NCI-H446 (cell line): ENCODE measurements at regions not wholly inside any gene's neighbourhood (a gene's known extent, or its start where the extent isn't known, plus 50 kb on each side); places are given as distances from the start of the nearest gene placed in this dataset.
"Not testable (repeated sequence)": the region's sequence is repeated elsewhere in the genome, so short reads cannot be mapped to it uniquely, and the experiment has no call there.

Experiments
- DNase-seq, 2 experiments: peaks; one replicate each; lab custom pipeline; 2025; lab: John Stamatoyannopoulos, UW

- DNase-seq, result no peak
These were observed 114.5 kb upstream of the LYPLAL1 start for GRCh38 chr1:219058891-219059820.

DNA sequence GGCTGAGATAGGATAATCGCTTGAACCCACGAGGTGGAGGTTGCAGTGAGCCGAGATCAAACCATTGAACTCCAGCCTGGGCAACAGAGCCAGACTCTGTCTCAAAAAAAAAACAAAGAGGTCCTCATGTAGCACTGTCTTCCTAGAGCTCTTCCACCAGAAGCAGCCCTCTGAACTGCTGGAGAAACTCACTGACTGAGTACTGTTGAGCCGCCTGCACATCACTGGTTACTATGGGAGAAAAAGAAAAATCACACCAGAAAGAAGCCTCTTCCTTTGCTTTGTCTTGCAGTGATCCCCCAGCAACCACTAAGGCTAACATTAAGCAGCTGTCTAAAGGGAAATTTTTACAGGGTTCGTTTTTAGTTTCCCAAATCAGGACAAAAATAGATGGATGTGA, 112.9 kb upstream of the LYPLAL1 start:
- DNase-seq, result no peak

GRCh38 chr1:219062161-219062560, 111.5 kb upstream of the LYPLAL1 start:
- no peak for DNase-seq

DNA sequence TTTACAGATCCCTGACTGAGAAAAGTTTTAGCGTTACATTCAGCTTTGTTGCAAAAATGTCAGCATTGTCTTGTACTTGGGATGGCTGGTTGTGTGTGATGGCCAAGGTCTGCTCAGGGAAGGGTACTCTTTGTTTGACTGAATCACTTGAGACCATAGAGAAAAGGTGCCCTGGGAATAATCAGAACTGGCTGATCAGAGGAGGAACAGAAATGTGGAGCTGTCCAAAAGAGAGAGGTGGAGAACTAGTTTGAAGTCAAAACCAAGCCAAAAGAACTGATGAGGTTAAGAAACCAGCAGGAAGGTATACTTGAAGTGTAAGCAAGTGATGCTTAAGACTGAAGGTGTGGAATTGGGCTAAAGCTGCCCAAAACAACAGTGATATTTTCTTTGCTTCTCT, 107.6 kb upstream of the LYPLAL1 start:
- no peak for DNase-seq

GRCh38 chr1:219066631-219067349, 106.9 kb upstream of the LYPLAL1 start:
- peak in 1 of 2 experiments; percentile 23 for DNase-seq

GRCh38 chr1:219067350-219067712, 106.3 kb upstream of the LYPLAL1 start:
- no peak for DNase-seq

DNA sequence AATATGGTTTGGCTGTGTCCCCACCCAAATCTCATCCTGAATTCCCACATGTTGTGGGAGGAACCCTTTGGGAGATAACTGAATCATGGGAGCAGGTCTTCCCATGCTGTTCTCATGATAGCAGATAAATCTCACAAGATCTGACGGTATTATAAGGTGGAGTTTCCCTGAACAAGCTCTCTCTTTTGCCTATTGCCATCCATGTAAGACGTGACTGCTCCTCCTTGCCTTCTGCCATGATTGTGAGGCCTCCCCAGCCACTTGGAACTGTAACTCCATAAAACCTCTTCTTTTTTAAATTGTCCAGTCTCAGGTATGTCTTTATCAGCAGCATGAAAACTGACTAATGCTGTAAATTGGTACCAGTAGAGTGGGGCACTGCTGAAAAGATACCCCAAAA, 103.3 kb upstream of the LYPLAL1 start:
- not testable (repeated sequence) for DNase-seq

DNA sequence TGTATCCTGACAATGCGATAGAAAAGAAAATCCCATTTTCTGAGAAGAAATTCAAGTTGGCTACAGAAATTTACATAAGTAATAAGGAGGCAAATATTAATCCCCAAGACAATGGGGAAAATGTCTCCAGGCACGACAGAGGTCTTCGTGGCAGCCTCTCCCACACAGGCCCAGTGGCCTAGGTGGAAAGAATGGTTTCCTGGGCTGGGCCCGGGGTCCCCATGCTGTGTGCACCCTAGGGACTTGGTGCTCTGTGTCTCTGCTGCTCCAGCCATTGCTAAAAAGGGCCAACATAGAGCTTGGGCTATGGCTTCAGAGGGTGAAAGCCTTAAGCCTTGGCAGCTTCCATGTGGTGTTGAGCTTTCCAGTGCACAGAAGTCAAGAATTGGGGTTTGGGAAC, 102.5 kb upstream of the LYPLAL1 start:
- DNase-seq, result no peak

DNA sequence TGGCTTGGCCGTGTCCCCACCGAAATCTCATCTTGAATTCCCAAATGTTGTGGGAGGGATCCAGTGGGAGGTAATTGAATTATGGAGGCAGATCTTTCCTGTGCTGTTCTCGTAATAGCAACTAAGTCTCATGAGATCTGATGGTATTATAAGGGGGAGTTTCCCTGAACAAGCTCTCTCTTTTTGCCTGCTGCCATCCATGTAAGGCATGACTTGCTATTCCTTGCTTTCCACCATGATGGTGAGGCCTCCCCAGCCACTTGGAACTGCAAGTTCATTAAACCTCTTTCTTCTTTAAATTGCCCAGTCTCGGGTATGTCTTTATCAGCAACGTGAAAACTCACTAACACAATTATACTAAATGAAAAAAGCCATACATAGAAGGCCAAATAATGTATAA, 101.3 kb upstream of the LYPLAL1 start:
- no peak for DNase-seq

DNA sequence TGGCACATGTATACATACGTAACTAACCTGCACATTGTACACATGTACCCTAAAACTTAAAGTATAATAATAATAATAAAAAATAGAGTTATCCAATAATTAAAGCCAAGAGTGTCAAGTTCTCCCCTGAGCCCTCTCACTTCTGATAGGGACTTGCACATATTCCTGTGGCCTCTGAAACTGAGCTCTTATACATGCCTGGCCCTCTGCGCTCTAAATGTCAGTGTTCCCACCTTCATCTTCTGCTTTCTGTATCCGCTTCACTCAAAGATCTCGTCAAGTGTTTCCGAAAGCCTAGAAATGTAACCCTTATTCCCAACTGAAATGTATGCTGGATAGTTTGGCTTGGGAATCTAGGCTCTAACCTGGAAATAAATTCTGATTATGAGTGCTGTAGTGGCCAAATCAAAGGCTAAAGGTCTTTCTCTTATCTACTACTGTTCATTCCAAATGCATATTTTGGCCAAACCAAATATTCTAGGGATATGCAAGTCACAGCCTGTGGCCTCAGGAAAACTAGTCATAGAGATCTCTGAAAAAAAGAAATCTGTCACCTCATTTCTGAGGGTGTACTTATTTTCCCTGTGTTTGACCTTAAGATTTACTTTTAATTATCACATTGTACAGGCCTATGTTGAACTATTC, 99.5 kb upstream of the LYPLAL1 start:
- DNase-seq, result no peak

- no peak for DNase-seq
These were observed 98.4 kb upstream of the LYPLAL1 start for GRCh38 chr1:219075121-219075879.

DNA sequence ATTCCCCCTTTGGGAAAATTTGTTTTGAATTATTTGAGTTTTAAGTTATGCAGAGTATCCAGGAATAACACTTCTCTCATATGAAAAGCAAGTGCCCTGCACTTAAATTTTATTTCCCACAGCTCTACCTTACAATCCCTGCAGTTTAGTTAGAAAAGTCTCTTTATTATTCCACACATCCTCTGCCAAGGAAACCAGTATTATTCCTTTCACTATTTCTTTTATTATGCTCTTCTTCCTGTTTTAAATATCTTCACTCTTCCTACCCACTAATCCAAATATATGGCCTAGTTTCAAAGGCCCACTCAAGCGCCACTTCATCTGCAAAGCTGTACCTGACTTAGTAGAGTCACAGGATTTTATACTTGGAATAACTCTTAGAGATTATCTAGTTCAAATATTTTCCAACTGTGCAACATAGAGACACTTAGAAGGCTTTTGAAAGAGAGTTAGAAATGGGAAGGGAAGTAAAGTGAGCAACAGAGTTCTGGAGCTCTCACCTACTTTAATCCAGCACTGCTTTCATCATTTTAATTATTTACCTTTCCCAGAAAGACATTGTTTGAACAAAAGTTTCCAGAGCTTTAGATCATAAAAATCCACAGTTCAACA, 97.2 kb upstream of the LYPLAL1 start:
- no peak for DNase-seq

GRCh38 chr1:219077767-219078166, 95.9 kb upstream of the LYPLAL1 start:
- DNase-seq, result not testable (repeated sequence)

DNA sequence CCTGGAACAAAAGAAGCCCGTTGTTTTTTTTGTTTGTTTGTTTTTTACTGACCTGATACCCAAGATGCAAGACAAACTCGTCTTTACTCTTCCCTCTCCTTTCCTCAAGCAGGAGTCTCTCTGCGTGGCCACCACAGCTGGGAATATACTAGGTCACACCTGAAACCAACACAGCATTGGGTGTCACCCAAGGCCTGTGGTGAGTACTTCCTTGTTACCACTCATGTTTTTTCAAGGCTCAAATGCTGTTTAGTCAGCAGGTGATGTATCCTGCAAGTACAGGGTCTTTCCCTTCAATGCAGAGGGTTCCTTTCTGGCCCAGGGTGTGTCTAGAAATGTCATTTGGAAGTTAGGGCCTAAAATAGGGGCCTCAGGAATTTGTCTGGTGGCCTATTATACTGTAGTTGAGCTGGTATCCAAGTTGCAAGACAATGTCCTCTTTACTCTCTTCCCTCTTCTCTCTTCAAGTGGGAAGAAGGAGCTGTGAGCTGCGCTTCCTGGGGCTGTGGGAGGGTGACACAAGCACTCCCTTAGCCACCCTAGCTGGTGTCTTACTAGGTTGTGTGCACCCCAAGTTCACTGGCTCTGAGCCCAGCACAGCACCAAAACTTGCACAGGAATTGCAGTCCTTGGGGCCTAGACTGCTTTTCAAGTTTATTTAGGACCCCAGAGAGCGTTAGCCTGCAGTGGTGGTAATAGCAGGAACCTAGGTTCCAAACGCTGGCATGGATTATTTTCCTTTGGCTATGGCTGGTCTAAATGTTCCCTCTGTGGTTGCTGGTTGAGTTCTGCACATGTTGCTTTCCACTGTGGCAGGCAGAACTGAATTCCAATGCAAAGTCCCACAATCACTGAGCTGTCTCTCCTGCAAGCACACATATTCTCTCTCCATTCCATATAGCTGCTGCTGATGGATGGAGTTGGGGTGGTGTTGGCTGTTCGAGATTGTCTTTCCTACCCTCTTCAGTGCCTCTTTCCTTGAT, 91.4 kb upstream of the LYPLAL1 start:
- no peak for DNase-seq

DNA sequence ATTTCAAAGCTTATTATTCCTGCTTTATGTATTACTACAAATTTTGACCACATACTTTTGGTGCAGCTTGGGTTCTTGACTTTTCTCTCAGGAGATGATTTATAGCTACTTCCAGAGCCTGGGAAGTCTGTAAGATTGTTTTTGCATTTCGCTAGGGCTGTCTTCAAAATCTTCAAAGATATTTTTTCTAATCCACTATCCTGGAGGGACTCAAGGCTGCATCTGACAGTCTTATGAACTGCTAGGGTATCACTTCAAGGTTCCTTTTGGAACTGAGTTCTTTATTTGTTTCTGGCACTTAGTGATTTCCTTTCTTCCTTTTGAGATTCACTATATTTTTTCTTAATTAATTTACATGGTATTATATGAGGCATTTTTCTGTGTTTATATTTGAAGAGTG, 90.0 kb upstream of the LYPLAL1 start:
- DNase-seq, result no peak

DNA sequence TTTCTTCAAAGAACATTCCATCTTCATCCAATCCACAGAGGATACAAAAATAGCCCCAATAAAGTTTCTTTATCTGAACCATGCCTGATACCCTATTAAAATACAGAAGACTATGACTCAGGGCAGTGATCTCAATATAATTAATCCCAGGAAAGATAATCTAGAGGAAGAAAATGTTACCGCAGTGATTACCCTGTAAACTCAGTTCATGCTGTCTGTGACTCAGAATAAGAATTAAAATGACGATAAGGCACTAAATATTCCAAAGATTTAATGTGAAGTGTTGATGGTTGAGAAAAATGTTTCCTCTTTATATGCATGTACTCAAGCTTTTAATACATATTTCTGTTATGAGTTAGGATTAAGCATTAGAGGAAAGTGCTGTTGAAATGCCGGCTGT, 88.6 kb upstream of the LYPLAL1 start:
- no peak for DNase-seq

DNA sequence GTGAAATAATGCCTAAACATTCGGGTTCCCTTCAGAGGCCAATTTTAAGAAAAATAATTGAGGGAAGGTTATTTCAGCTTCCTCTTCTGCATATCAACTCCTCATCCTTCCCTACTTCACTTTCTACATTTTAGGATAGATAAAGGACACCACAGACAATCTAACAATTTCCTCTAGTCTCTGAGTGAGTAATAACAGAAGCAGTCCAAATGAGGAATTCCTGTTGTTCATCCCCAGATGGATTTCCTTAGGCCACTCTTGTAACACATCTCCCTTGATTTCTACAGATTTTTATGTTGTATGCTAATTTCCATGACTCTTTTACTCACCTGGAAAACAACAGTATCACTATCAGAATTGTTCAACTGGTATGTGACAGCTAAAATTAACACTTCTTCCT, 87.7 kb upstream of the LYPLAL1 start:
- no peak for DNase-seq

DNA sequence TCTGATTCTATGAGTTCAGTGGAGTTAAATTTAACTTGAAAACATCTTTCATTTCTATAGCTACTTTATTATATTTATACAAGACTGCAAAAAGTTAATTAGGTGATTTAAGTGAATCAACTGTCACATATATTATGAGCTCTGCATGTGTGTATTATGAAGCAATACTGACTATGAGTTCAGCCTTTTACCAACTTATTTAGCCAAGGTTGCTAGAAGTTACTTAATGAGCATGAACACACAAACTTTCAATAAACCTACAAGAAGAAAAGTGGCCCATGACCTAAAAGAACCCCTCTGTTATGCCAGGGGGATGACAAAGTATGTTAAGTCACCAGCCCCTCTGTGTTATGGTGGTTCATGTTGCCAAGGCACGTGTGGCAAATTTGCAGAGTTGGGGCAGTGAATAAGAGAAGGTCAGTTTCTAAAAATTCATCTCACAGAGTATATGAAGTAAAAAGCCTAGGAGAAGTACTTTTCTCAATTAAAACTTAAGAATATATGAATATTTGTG, 86.7 kb upstream of the LYPLAL1 start:
- no peak for DNase-seq

DNA sequence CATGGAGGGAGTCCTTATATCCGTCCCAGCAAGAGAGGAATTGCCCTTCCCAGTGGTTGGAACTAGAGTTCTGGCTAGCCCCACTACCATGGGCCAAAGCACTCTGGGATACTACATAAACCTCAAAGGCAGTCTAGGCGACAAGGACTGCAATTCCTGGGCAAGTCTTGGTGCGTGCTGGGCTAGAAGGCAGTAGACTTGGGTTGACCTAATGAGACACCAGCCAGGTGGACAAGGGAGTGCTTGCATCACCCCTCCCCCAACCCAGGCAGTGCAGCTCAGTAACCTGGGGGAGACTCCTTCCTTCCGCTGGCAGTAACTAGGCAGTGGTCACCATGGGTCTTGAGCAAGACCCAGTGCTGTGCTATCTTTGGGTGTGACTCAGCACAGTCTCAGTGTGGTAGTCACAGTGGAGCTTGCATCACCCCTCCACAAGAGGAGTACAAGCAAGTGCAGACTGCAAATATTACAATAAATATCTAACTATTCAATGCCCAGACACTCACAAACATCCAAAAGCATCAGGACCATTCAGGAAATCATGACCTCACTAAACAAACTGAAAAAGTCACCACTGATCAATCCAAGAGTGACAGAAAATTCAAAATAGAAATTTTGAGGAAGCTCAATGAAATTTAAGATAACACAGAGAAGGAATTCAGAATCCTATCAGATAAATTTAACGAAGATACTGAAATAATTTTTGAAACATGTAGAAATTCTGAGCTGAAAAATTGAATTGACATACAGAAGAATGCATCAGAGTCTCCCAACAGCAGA, 84.7 kb upstream of the LYPLAL1 start:
- DNase-seq, result no peak
